GM18519 (cell line): ENCODE measurements at regions not wholly inside any gene's neighbourhood (a gene's known extent, or its start where the extent isn't known, plus 50 kb on each side); places are given as distances from the start of the nearest gene placed in this dataset.
"Not testable (repeated sequence)": the region's sequence is repeated elsewhere in the genome, so short reads cannot be mapped to it uniquely, and the experiment has no call there.

ENCODE experiments used
- ATAC-seq: cut with Tn5 transposase; IDR thresholded peaks from one replicate; pipeline ENCODE4 v1.9.1; 2021; ENCODE audit warnings: mild to moderate bottlenecking, moderate library complexity; ENCODE audit not compliant: unreplicated experiment, low FRiP score

GRCh38 chr13:105907319-105908019 lies 628.0 kb downstream of the EFNB2 start:
- no peak for ATAC-seq

GRCh38 chr13:105906746-105907145 lies 628.7 kb downstream of the EFNB2 start:
- ATAC-seq: no peak

GRCh38 chr13:105904034-105904742 lies 631.3 kb downstream of the EFNB2 start:
- no peak for ATAC-seq

GRCh38 chr13:105902396-105902795 lies 633.1 kb downstream of the EFNB2 start:
- no peak for ATAC-seq

GRCh38 chr13:105897575-105897974 lies 637.9 kb downstream of the EFNB2 start:
- no peak for ATAC-seq

GRCh38 chr13:105894697-105895096 lies 640.8 kb downstream of the EFNB2 start:
- no peak for ATAC-seq

- no peak for ATAC-seq
Measured at GRCh38 chr13:105890509-105890908, 645.0 kb downstream of the EFNB2 start.

- ATAC-seq: no peak
Measured at GRCh38 chr13:105878119-105878700, 657.3 kb downstream of the EFNB2 start.

- ATAC-seq: no peak
Measured at GRCh38 chr13:105874814-105875213, 660.6 kb downstream of the EFNB2 start.

- ATAC-seq: no peak
Measured at GRCh38 chr13:105871768-105872167, 663.7 kb downstream of the EFNB2 start.

GRCh38 chr13:105871326-105871725 lies 664.1 kb downstream of the EFNB2 start:
- ATAC-seq: no peak

GRCh38 chr13:105863300-105863920 lies 672.1 kb downstream of the EFNB2 start:
- ATAC-seq: no peak

GRCh38 chr13:105848494-105848893 lies 687.0 kb downstream of the EFNB2 start:
- no peak for ATAC-seq

- no peak for ATAC-seq
Measured at GRCh38 chr13:105847527-105848291, 687.8 kb downstream of the EFNB2 start.

GRCh38 chr13:105846923-105847322 lies 688.5 kb downstream of the EFNB2 start:
- ATAC-seq: no peak

- ATAC-seq: no peak
Measured at GRCh38 chr13:105841286-105841685, 694.2 kb downstream of the EFNB2 start.

GRCh38 chr13:105838231-105838630 lies 697.2 kb downstream of the EFNB2 start:
- no peak for ATAC-seq

GRCh38 chr13:105837295-105837694 lies 698.2 kb downstream of the EFNB2 start:
- not testable (repeated sequence) for ATAC-seq

- ATAC-seq: no peak
Measured at GRCh38 chr13:105830821-105831220, 704.6 kb downstream of the EFNB2 start.

- ATAC-seq: no peak
Measured at GRCh38 chr13:105827111-105827809, 708.2 kb downstream of the EFNB2 start.
